ENCODE measurements at regions not wholly inside any gene's neighbourhood (a gene's known extent, or its start where the extent isn't known, plus 50 kb on each side); places are given as distances from the start of the nearest gene placed in this dataset.
A peak's percentile ranks its signal among the peaks of the same experiment; 100 is the strongest.
"Not testable (repeated sequence)": the region's sequence is repeated elsewhere in the genome, so short reads cannot be mapped to it uniquely, and the experiment has no call there.

DNA sequence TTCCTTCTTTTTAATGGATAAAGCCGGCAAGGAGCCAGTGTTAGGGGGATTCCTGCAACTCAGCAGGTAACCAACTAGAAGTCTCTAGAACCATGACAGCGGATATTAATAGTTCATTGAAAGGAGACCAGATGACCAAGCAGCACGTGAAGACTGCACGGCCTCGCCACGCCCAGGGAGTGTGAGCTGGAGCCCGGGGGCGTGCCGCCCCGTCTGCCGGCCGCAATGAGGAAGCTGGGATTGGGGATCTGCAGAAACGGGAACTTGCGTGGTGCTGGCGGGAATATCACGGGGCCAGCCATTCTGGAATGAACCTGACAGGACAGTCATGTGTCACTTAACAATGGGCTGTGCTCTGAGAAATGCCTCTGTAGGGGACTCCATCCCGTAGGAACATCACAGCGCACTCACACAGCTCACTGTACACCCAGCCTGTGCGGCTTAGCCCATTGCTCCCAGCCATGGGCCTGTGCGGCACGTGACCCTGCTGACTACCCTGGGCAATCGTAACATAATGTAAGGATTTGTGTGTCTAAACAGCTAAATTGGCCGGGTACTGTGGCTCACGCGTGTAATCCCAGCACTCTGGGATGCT is 4092.8 kb upstream of the TPTE start:
- not testable (repeated sequence) for H3K4me1 Mint-ChIP-seq; DNase-seq (ENCODE audit: low spot score in 2 of 2); H3K9me3 Mint-ChIP-seq; H3K27ac Mint-ChIP-seq (ENCODE audit: low read depth); H3K4me3 Mint-ChIP-seq; H3K27me3 Mint-ChIP-seq; H3K36me3 Mint-ChIP-seq (ENCODE audit: insufficient read depth); ATAC-seq (replicated peaks; ENCODE audit: extremely low read depth, poor library complexity, severe bottlenecking)

GRCh38 chr21:6429924-6430323 is 4091.5 kb upstream of the TPTE start:
- not testable (repeated sequence) for H3K36me3 Mint-ChIP-seq (ENCODE audit: insufficient read depth); ATAC-seq (replicated peaks; ENCODE audit: extremely low read depth, poor library complexity, severe bottlenecking); H3K9me3 Mint-ChIP-seq

DNA sequence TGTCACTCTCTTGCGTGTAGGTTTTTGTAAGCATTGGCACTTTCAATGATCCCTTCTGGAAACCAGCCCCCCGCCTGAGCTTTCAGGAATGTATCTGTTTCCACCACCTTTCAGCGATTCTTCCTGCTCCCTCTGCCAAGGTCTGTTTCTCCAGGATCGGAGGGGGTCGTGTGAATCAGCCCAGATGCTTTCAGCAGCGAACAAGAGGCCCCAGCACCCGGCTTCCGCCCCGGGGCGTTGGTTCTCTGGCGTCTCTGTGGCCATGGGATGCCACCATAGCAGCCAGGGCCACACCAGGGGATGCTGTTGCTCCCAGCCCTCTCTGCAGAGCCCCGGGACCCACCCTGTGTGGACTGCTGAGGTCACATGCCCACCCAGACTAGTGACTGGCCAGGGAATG is 4088.2 kb upstream of the TPTE start:
- ATAC-seq (replicated peaks; ENCODE audit: extremely low read depth, poor library complexity, severe bottlenecking), result not testable (repeated sequence)

More at GRCh38 chr21:6429924-6430323, 4091.5 kb upstream of the TPTE start:
- H3K4me1 Mint-ChIP-seq; H3K27me3 Mint-ChIP-seq; H3K4me3 Mint-ChIP-seq; DNase-seq (ENCODE audit: low spot score in 2 of 2); H3K27ac Mint-ChIP-seq (ENCODE audit: low read depth): not testable (repeated sequence)

GRCh38 chr21:6436205-6436604 is 4085.2 kb upstream of the TPTE start:
- not testable (repeated sequence) for ATAC-seq (replicated peaks; ENCODE audit: extremely low read depth, poor library complexity, severe bottlenecking); H3K9me3 Mint-ChIP-seq; H3K27ac Mint-ChIP-seq (ENCODE audit: low read depth); H3K36me3 Mint-ChIP-seq (ENCODE audit: insufficient read depth); DNase-seq (ENCODE audit: low spot score in 2 of 2); H3K4me3 Mint-ChIP-seq; H3K4me1 Mint-ChIP-seq; H3K27me3 Mint-ChIP-seq

More for the DNA sequence above, 4088.2 kb upstream of the TPTE start:
- not testable (repeated sequence) for DNase-seq (ENCODE audit: low spot score in 2 of 2); H3K9me3 Mint-ChIP-seq; H3K27me3 Mint-ChIP-seq; H3K36me3 Mint-ChIP-seq (ENCODE audit: insufficient read depth); H3K4me1 Mint-ChIP-seq; H3K4me3 Mint-ChIP-seq; H3K27ac Mint-ChIP-seq (ENCODE audit: low read depth)

DNA sequence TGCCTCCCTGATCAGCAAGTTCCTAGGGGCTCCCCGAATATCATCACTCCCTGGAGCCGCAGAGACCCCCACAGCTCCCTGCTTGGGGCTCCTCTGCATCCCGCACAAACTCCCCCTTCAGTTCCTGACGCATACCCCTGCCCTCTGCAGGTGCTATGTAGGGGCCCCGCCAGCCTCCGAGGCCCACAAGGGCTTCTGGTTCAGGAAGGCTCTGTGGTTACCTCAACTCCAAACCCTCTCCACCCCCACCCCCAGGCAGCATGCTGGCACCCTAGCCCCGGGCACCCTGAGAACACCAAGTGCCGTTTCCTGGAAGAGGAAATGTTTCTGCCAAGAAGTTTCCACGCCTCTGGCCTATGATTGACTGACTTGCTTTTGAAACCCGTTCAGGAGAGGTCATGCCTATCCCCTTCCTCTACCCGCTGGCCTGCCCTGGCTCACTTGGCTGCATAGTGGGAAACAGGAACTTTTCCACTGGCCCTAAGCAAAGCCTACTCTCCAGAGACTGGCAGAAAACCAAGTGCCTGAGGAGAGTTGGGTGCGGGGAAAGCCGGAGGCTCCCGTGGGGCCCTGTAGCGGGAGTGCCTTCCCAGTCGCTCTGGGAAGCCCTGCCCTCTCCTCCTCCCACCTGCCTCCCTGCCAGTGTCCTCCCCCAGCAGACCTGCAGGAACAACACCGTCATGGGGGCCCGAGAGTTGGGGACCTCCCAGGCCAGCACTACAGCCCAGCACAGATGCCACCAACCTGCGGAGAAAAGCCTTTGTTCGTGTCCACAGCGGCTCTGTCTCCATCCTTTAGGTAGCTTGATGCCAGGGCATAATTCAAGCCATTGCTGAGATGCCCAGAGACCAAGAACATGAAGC is 4084.2 kb upstream of the TPTE start:
- H3K27ac Mint-ChIP-seq (ENCODE audit: low read depth); H3K9me3 Mint-ChIP-seq; H3K27me3 Mint-ChIP-seq; H3K4me1 Mint-ChIP-seq; H3K36me3 Mint-ChIP-seq (ENCODE audit: insufficient read depth); H3K4me3 Mint-ChIP-seq; DNase-seq (ENCODE audit: low spot score in 2 of 2): not testable (repeated sequence)
- peak; percentile 54 for ATAC-seq (replicated peaks; ENCODE audit: extremely low read depth, poor library complexity, severe bottlenecking)

DNA sequence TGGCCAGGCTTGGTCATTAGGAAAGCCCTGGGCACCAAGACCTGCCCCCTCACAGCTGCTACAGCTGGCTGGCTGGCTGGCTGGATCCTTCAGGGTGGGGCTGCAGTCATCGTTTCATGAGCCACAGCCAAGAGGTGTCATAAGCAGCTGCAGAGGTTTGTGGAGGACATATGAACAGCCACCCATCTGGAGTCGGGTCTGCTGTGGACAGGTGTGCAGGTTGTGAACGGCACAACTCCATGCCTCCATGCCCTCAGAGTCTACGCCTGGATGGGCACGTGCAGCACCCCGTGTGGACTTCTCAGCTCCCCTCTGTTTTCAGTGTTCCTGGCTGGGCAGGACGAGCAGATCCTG is 4083.6 kb upstream of the TPTE start:
- not testable (repeated sequence) for ATAC-seq (replicated peaks; ENCODE audit: extremely low read depth, poor library complexity, severe bottlenecking)

GRCh38 chr21:6439058-6439457 is 4082.3 kb upstream of the TPTE start:
- not testable (repeated sequence) for H3K27me3 Mint-ChIP-seq; H3K36me3 Mint-ChIP-seq (ENCODE audit: insufficient read depth); DNase-seq (ENCODE audit: low spot score in 2 of 2); H3K27ac Mint-ChIP-seq (ENCODE audit: low read depth); ATAC-seq (replicated peaks; ENCODE audit: extremely low read depth, poor library complexity, severe bottlenecking); H3K4me3 Mint-ChIP-seq; H3K4me1 Mint-ChIP-seq; H3K9me3 Mint-ChIP-seq

More for the DNA sequence above, 4083.6 kb upstream of the TPTE start:
- H3K4me3 Mint-ChIP-seq; H3K27ac Mint-ChIP-seq (ENCODE audit: low read depth); H3K4me1 Mint-ChIP-seq; DNase-seq (ENCODE audit: low spot score in 2 of 2); H3K36me3 Mint-ChIP-seq (ENCODE audit: insufficient read depth); H3K9me3 Mint-ChIP-seq; H3K27me3 Mint-ChIP-seq: not testable (repeated sequence)

DNA sequence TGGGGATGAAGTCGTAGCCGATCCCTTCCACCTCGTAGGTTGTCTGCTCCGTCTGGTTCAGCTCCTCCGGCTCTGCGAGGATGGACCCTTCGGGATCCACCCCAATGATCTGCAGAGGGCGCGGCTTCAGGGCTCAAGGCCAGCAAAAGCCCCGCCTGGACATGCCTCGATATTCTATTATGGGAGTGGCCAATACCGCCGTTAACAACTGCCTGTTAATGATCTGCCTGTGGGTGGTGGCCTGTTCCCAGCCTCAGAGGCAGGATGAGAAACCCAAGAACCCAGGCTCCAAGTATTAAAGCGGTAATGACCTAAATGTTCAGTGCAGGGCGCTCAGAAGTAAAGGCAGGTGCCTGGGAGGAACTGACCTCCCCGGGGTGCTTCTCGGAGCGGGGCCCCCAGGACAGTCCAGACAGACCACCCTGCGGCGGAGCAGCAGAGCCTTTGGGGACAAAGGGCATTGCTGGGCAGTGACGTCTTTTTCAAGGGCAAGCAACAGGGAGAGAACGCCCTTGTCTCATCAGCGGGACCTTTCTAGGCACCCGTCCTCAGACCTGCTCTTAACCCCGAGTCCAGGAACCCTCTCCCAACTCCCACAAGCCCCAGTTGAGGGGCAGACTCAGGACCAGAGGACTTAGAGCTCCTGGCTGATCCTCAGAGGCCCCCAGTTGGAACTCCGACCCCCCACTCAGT is 4066.6 kb upstream of the TPTE start:
- not testable (repeated sequence) for H3K4me3 Mint-ChIP-seq; H3K9me3 Mint-ChIP-seq; H3K36me3 Mint-ChIP-seq (ENCODE audit: insufficient read depth); H3K27ac Mint-ChIP-seq (ENCODE audit: low read depth); ATAC-seq (replicated peaks; ENCODE audit: extremely low read depth, poor library complexity, severe bottlenecking); H3K4me1 Mint-ChIP-seq; DNase-seq (ENCODE audit: low spot score in 2 of 2); H3K27me3 Mint-ChIP-seq

DNA sequence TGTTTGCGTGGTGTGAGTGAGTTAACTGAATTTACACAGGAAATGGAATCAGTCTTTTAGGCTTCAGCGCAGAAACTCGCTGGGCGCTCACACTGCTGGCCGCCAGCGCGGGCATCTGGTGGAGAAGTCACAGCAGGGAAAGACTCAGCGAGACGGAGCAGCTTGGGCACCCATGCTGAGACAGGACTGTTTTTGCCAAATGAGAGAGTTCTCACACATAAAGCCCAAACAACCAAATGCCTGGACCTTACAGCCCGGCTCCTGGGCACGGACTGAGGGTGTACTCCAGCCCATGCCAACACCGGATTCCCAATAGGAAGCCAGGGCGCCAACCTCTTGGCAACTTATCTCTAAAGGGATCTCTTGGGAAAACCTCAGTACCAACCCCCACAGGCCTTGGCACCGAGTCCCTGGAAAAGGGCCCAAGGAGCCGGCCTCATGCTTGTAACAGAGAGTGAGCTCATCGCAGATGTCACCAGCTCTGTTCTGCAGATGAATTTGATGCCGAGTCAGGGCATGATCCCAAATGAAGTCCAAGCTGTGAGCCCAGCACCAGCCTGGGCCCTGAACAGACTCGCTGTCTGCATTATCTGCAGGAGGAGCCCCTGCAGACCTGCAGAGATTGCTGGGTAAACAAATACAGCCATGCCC is 4065.2 kb upstream of the TPTE start:
- H3K4me1 Mint-ChIP-seq; H3K4me3 Mint-ChIP-seq; H3K27me3 Mint-ChIP-seq; H3K9me3 Mint-ChIP-seq; H3K36me3 Mint-ChIP-seq (ENCODE audit: insufficient read depth); DNase-seq (ENCODE audit: low spot score in 2 of 2); H3K27ac Mint-ChIP-seq (ENCODE audit: low read depth); ATAC-seq (replicated peaks; ENCODE audit: extremely low read depth, poor library complexity, severe bottlenecking): not testable (repeated sequence)

DNA sequence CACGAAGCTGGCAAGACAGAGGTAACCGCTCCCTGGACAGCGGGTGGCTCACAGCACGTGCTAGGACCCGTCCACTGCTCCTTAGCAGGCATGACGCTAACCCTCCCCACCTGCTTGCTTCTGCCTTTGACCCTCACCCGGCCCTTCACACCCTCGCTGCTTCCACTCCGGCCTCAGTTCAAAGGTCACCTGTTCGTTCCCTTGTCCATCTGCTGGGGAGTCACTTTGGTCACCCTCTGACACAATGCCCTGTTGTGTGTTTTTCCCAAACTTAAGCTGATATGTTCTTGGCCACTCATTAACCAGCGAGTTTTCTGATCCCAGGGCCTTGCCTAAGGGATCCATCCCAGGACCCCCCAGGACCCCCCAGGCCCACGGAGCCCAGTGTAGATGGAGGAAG is 4061.6 kb upstream of the TPTE start:
- not testable (repeated sequence) for H3K9me3 Mint-ChIP-seq; H3K36me3 Mint-ChIP-seq (ENCODE audit: insufficient read depth); H3K4me3 Mint-ChIP-seq; H3K27me3 Mint-ChIP-seq; H3K4me1 Mint-ChIP-seq; DNase-seq (ENCODE audit: low spot score in 2 of 2); H3K27ac Mint-ChIP-seq (ENCODE audit: low read depth); ATAC-seq (replicated peaks; ENCODE audit: extremely low read depth, poor library complexity, severe bottlenecking)

- H3K4me1 Mint-ChIP-seq; H3K27me3 Mint-ChIP-seq; H3K36me3 Mint-ChIP-seq (ENCODE audit: insufficient read depth); H3K4me3 Mint-ChIP-seq; DNase-seq (ENCODE audit: low spot score in 2 of 2); H3K9me3 Mint-ChIP-seq; H3K27ac Mint-ChIP-seq (ENCODE audit: low read depth); ATAC-seq (replicated peaks; ENCODE audit: extremely low read depth, poor library complexity, severe bottlenecking): not testable (repeated sequence)
Observed at GRCh38 chr21:6461358-6461757, 4060.0 kb upstream of the TPTE start.

DNA sequence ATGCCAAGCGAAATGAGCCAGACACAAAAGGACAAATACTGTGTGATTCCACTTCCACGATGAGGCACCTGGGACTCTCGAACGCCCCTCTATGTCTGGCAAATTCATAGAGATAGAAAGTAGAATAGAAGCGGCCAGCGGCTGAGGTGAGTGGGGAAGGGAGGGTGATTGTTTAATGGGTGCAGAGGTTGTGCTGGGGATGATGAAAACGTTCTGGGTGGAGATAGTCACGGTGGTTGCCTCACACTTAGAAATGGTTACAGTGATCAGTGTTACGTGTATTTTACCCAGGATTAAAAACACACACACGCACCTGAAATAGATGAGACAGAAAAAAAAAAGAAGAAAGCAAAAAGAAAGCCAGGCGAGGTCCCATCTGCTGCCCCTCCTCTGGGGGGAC is 4057.0 kb upstream of the TPTE start:
- H3K27ac Mint-ChIP-seq (ENCODE audit: low read depth); H3K4me1 Mint-ChIP-seq; ATAC-seq (replicated peaks; ENCODE audit: extremely low read depth, poor library complexity, severe bottlenecking); H3K36me3 Mint-ChIP-seq (ENCODE audit: insufficient read depth); DNase-seq (ENCODE audit: low spot score in 2 of 2); H3K9me3 Mint-ChIP-seq; H3K4me3 Mint-ChIP-seq; H3K27me3 Mint-ChIP-seq: not testable (repeated sequence)
